Keratinocyte (primary cell): ENCODE measurements at regions not wholly inside any gene's neighbourhood (a gene's known extent, or its start where the extent isn't known, plus 50 kb on each side); places are given as distances from the start of the nearest gene placed in this dataset.

Experiments used
- CTCF ChIP-seq, 3 experiments: IDR thresholded peaks in 1 of 3; conservative IDR thresholded peaks in 1 of 3; optimal IDR thresholded peaks in 1 of 3; 2 replicates in 2 of 3; 3 replicates in 1 of 3; pipeline versions ENCODE3 to v1.5.1; 2011; ENCODE audit warnings: low read length in 3 of 3, mild to moderate bottlenecking in 3 of 3, moderate library complexity in 2 of 3, control low read depth in 1 of 3, inconsistent platforms in 1 of 3; ENCODE audit not compliant: insufficient read depth in 2 of 3; ENCODE audit errors: extremely low read depth in 1 of 3
- EZH2 ChIP-seq: IDR thresholded peaks from one replicate; pipeline ENCODE4 v1.6.1; 2012; ENCODE audit warnings: inconsistent platforms, mild to moderate bottlenecking, low read length, moderate library complexity

- TF ChIP-seq EZH2 (no peak), CTCF (optimal IDR thresholded peaks at IDR 0.05 in 1 of 3, IDR thresholded peaks at IDR 0.05 in 1 of 3, conservative IDR thresholded peaks at IDR 0.05 in 1 of 3; ENCODE audit: extremely low read depth in 1 of 3, insufficient read depth in 2 of 3, low read length in 3 of 3) (no peak)
Measured at GRCh38 chr12:89909753-89910152, 201.1 kb upstream of the ATP2B1 start.
